Dermis microvascular lymphatic vessel endothelial cell (primary cell): ENCODE measurements at regions not wholly inside any gene's neighbourhood (a gene's known extent, or its start where the extent isn't known, plus 50 kb on each side); places are given as distances from the start of the nearest gene placed in this dataset.

ENCODE experiments used
- DNase-seq, 2 donors: peaks; one replicate each; pipeline versions ENCODE4 v3.0.0 to v3.0.0-alpha.2; 2010; ENCODE audit warnings: low read depth in 2 of 2

DNA sequence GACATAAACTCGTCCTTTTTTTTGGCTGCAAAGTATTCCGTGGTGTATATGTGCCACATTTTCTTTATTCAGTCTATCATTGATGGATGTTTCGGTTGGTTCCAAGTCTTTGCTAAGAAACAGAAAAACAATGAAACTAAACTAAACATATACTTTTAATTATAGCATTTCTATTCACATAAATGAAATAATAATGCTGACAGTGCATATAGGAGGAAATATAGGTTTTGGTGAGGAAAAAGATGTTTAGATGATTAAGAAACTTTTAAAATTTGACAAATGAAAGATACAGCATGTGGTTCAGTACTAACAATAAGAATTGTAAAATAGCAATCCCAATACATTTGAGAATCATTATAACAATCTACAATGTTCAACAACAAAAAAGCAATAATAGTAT lies 1094.5 kb upstream of the CDH6 start:
- no peak for DNase-seq

- no peak for DNase-seq
Measured at GRCh38 chr5:30092548-30092947, 1100.9 kb upstream of the CDH6 start.

DNA sequence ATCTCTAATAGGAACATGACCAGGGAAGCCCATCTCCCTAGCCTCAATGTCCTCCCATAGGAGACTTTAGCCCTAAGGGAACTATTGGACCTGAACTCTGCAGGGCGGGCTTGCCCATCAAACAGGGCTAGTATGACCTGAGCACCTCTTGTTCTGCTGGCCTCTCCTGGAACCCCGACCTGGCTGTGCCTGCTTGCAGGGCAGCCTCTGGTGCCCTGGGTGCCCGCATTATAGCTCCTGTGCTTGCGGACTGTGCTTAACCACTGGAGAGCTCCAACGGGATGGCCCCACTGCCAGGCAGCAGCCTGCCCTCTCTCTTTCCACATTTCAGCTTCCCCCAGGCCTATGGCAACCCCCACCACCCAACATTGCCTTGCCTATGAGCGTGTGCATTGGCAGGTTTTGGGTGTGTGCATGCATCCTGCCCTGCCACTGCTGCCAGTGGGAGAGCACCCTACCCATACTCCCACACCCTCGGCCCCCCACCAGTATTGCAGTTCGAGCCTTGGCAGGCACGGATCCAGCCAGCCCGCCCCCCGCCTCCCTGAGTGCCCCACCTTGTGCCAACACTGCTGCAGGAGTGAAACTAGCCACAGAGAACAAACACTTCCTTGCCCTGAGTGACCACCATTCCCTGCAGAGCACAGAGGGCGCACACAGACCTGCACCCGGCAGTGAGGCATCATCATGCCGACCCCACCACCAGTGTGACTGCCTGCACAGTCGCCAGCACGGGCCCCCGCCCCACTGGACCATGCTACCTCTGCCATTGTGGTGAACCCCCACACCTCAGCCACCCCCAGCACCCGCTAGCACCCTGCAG lies 1123.8 kb upstream of the CDH6 start:
- DNase-seq = no peak

DNA sequence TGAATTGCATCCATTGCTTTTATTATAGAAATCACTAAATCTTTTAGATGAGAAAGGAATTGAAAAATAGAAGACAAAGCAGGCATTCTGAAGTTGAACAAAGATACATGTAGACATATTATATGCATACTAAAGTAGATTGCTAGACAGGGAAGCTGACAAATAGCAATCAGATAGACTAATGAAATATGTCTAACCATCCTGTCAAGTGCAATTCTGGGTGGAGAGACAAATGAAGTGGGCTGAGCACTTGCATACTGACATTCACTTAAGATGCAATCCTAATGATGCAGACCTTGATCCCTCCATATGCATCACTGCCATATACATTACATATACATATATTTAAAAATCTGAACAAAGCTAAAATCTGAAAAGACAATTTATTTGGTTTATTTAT lies 1130.0 kb upstream of the CDH6 start:
- no peak for DNase-seq

DNA sequence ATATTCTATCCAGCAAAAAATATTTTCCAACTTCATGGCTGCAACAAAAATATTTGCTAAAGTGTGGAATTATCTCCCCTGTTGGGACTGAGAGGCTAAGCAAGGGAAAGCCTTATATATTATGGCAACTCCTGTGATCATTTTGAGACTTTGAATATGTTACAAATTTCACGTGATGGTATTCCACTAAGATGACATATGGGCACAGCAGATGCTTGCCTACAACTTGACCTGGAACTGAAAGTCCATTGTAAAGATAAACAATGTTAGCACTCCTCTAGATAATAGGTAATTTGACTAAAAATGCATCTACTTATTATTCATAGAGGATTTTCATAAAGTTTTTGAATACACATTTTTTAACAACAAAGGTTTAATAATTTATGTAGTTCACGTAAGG lies 1141.5 kb upstream of the CDH6 start:
- no peak for DNase-seq

DNA sequence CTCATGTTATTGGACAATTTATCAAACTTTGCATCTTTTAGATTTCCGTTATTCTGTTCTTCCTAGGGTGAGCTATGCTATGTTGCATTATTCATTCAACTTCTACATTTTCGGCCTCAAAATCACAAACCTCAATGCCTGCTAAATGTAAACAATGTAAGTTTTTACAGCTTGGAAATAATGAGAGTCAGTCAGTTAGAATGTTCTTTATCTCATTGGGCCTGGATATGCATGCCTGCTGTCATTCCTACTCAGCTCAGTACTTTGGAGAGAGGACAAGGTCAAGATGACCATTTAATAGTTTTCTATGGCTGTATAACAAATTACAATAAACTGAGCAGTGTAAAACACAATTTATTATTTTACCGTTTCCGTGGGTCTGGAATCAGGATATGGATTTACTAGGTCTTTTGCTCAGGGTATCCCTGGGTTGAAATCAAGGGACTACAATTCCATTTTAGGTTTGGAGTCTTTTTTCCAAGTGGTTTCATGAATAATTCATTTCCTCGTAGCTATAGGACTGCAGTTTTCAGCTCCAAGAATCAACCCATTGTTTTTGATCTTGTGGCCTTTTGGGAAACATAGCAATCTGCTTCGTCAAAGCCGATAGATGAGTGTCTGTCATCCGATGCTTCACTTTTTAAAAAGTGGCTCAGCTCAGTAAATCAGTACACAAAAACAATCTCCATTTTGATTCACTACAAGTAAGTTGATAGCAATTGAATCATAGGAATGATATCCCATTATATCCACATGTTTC lies 1143.2 kb upstream of the CDH6 start:
- DNase-seq = no peak

GRCh38 chr5:30042677-30043076 lies 1150.8 kb upstream of the CDH6 start:
- no peak for DNase-seq

- DNase-seq = no peak
Measured at GRCh38 chr5:30041831-30042385, 1151.6 kb upstream of the CDH6 start.

DNA sequence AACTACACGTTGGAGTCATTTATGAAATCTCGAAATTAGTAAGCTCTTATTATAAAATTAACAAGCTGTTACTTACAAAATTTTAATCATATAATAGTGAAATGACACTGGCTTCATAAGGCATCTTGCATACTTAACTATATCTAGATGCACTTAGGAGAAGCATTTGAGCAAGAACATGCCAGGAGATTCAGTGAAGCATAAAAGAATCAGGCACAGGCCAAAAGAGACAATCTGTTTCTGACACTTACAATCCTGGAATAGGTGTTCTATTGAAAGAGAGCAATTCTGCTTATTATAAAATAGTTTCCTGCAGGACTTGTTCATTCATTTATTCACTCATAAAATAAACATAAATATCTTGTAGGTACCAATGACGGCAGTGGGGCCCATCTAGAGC lies 1152.2 kb upstream of the CDH6 start:
- DNase-seq = no peak

DNA sequence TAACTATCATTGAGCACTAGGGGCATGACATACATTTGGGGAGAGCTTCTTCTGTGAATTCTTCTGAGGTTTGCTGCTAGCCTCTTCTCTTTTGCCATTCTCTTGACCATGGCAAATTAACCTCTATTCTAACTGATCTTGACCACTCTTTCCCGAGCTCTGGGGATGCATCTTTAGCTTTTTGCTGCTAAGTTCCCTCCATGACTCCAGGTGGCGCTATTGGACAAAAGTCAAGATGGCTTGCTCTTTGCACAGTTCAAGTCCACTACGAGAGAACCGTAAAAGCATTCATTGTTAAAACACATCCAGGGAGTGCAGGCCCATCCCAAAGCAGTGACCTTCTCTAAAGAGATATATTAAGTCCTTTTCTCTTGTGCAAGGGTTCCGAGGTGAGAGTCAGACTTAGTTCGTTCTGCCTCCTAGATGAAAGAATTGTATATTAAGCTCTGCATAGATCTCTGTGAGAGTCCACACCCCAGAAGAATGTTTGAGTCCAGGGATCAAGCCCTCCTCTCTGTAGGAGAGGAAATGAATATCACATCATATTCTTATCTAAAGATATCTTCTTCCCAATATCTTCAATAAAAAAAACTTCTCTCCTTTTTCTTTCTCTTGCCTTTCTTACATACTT lies 1152.9 kb upstream of the CDH6 start:
- peak in 1 of 2 donors; percentile 7 for DNase-seq

DNA sequence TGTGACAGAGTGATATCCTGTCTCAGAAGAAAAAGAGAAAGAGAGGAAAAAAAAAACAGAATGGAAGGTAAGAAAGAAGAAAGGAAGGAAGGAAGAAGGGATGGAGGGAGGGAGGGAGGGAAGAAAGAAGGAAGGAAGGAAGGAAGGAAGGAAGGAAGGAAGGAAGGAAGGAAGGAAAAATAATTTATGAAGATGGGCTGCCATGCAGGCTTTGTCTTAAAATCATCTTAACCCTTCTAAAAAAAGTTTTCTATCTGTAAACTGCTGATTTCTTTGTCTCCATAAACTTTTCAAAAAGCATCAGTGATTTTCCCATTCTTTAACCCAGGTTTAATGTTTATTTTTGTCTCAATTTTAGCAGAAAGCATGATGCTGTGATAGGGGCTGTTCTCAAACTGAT lies 1154.1 kb upstream of the CDH6 start:
- DNase-seq = no peak

DNA sequence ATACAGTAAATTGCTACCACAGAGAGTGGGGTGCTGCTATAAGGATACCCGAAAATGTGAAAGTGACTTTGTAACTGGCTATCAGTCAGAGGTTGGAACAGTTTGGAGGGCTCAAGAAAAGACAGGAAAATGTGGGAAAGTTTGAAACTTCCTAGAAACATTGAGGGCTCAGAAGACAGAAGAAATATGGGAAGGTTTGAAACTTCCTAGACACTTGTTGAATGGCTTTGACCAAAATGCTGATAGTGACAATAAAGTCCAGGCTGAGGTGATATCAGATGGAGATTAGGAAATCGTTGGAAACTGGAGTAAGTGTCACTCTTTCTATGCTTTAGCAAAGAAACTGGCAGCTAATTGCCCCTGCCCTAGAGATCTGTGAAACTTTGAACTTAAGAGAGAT lies 1158.6 kb upstream of the CDH6 start:
- no peak for DNase-seq

GRCh38 chr5:30030101-30030500 lies 1163.4 kb upstream of the CDH6 start:
- DNase-seq = no peak

DNA sequence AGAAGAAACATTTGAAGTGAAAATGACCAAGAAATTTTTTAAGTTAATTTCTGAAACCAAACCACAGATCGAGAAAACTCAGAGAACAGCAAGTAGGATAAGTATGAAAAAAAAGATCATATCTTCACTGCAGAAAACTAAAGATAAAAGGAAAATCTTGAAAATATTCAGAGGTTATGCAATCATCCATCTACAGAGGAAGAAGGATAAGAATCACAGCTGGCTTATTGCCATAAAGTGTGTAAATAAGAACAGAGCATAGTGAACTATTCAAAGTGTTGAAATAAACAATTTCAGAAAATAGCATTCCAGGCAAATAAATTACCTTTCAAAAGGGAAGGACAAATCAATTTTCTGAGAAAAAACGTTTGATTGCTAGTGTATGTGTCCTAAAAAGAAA lies 1191.7 kb upstream of the CDH6 start:
- DNase-seq = no peak

- no peak for DNase-seq
Measured at GRCh38 chr5:30000231-30000630, 1193.3 kb upstream of the CDH6 start.

DNA sequence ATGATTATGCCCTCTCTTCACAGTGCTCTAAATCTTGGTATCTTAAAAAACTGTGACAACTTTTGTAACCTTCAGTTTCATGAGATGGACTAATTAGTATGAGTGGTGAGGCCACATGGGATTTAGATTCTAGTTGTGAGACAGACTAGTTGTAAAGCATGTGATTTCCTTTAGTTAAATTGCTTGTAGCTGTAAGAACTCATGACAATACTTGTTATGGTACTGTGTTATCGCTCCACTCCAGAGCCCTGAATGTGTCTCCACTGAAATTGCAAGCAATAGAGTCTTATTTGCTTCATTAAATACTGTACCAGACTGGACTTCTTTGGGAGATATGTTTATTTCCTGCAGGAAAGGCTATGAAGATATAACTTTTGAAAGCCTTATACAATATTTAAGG lies 1198.3 kb upstream of the CDH6 start:
- DNase-seq = no peak

- no peak for DNase-seq
Measured at GRCh38 chr5:29994519-29994918, 1199.0 kb upstream of the CDH6 start.

DNA sequence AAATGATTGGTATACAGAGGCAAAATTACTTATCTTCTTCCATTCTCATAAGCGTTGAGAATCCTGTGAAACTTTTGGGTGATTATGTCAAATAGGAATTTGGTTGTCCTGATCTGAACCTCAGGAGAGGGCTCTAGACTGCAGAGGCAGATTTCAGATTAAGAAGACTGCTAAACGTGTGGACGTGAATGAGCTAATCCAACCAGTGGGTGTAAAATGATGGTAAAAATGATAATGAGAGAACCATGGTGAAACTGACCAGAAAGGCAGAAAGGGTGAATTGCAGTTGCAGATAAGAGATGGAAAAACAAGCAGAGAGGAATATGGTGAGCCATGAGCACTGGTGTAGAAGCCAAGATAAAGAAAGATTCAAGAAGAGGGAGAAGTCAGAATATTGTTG lies 1200.2 kb upstream of the CDH6 start:
- no peak for DNase-seq

DNA sequence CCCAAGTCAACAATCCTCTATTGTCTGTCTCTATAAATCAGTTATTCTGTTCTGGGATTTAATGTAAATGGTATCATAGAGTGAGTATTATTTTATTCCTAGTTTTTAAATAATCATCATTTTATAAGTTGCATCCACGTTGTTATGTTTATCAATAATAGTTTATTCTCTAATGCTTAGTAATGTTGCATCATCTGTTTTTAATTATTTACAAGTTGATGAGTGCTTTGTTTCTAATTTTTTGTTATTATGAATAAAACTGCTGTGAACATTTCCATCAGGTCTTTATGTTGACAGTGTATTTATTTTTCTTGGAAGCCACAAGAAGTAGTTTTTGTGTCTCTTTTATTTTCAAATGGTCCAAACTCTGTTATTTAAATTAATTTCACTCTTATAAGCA lies 1201.2 kb upstream of the CDH6 start:
- no peak for DNase-seq

- DNase-seq = no peak
Measured at GRCh38 chr5:29990681-29991080, 1202.8 kb upstream of the CDH6 start.

DNA sequence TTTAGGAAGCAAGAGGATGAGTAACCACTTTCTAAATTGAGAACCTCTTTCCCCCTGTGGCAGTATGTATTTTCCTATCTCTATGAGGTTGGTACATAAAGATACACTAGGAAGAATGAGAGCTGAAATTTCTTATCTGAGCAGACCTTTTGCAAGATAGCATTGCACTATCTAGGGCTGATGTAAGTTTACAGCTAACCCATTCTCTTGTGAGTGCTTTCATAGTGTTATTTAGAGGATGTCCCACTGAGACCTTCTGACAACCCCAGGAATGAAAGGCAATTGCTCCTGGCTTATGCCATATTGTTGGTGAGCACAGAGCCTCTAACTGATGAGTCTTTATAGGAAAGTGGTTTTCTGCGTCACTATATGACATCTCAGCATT lies 1209.3 kb upstream of the CDH6 start:
- no peak for DNase-seq

DNA sequence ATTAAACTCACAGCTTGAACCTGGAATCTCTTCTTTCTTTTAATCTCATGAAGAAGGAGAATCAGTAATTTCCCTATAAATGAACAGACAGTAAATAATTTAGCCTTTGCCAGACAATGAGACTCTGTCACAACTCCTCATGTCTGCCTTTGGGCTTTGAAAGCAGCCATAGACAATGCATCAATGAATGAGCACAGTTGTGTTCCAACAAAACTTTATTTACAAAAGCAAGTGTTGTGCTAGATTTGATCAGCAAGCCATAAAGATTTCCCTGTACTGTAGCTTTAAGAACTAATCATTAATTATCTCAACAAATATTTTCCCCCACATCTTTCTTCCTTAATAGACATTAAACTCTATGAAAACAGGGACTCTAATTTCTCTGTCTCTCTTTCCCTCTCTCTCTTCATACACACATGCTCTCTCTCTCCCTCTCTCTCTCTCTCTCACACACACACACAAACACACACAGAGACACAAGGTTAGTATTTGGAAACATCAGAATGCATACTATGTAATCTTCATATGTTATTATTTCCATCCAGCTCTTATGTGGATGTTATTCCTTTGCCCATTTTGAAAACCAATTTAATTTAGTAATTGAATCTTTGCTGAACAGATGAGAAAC lies 1209.8 kb upstream of the CDH6 start:
- DNase-seq = no peak
